ENCODE measurements at regions not wholly inside any gene's neighbourhood (a gene's known extent, or its start where the extent isn't known, plus 50 kb on each side); places are given as distances from the start of the nearest gene placed in this dataset.
"Not testable (repeated sequence)": the region's sequence is repeated elsewhere in the genome, so short reads cannot be mapped to it uniquely, and the experiment has no call there.

DNA sequence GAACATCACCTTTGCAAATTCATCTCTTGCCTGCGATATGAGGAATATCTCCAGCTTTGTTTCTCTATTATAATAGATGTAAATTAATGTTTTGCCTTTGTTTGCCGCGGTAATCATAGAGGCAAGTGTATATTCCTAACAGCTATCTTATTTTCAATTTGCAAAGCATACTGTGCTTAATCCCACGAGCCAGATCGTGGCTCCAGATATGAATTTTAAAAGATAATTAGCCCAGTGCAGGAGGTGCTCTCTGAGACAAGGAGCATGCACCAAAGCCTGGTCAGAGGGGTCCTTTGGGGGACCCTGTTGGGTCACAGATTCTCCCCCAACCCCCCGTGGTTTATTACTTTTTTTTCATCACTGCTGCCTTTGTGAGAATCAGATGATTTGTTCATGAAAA is 1087.5 kb downstream of the BCL11B start:
- DNase-seq (ENCODE audit: low read depth in 2 of 2) = no peak

GRCh38 chr14:98185036-98185435 is 1087.0 kb downstream of the BCL11B start:
- no peak for DNase-seq (ENCODE audit: low read depth in 2 of 2)

DNA sequence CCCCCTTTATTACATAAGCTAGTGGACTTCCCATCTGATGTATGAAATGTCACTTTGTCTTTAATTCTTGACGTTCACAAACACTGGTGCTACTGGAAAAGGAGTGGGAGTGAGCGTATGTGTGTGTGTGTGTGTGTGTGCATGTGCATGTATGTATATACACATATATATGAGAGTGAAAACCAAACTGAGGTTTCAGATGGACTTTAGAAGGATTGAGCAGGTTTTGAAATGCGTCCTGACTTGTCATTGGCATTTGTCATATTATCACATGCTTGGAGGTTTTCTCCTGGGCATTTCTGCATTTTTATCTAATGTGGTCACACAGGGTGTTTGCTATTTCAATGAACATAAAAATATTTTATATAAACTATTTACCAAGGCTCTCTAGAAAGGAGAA is 1085.9 kb downstream of the BCL11B start:
- DNase-seq (ENCODE audit: low read depth in 2 of 2) = no peak

- DNase-seq (ENCODE audit: low read depth in 2 of 2) = no peak
These were observed 1084.7 kb downstream of the BCL11B start for GRCh38 chr14:98187281-98187680.

DNA sequence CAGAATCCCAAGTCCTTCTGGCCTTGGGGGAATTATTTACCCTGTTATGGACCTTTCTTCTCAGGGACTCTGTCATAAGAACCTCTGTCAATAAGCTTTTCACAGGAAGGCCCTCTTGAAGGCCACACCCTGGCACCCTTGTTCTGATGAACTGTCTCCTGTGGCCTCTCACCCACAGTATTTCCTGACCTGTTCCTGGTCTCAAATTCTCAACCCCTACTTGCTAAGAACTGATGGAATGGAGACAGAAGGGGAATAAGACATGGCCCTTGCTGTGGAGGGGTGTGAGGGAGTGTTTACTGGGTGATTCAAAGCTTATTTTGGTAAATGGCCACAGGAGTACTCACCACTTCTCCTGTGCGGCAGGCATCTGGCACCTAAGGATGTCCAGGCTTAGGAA is 1082.9 kb downstream of the BCL11B start:
- DNase-seq (ENCODE audit: low read depth in 2 of 2) = no peak

GRCh38 chr14:98189511-98189910 is 1082.5 kb downstream of the BCL11B start:
- no peak for DNase-seq (ENCODE audit: low read depth in 2 of 2)

- no peak for DNase-seq (ENCODE audit: low read depth in 2 of 2)
These were observed 1082.1 kb downstream of the BCL11B start for GRCh38 chr14:98189944-98190343.

GRCh38 chr14:98192946-98193345 is 1079.1 kb downstream of the BCL11B start:
- DNase-seq (ENCODE audit: low read depth in 2 of 2) = no peak

GRCh38 chr14:98194821-98195220 is 1077.2 kb downstream of the BCL11B start:
- no peak for DNase-seq (ENCODE audit: low read depth in 2 of 2)

- DNase-seq (ENCODE audit: low read depth in 2 of 2) = no peak
These were observed 1076.7 kb downstream of the BCL11B start for GRCh38 chr14:98195256-98195655.

GRCh38 chr14:98197933-98198332 is 1074.1 kb downstream of the BCL11B start:
- no peak for DNase-seq (ENCODE audit: low read depth in 2 of 2)

GRCh38 chr14:98198385-98198784 is 1073.6 kb downstream of the BCL11B start:
- DNase-seq (ENCODE audit: low read depth in 2 of 2) = peak in 1 of 2 donors; percentile 19

DNA sequence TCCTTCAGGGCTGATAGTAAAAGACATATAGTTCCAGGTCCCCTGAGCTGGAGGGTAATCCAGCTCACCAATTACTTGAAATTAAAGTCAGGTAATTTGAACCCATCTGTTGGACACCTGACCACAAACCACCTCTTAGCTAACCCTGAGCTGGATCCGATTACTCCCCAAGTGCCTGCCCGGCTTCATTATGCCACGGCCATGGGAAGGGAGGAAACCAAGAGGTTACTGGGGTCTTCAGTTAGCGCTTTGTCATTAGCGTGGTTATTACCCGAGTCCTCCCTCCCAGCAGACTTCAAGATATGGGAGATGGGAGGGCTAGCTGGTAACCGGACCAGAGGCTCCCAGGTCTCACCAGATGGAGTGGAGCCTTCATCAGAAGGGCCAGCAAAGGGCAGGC is 1071.4 kb downstream of the BCL11B start:
- DNase-seq (ENCODE audit: low read depth in 2 of 2) = no peak

GRCh38 chr14:98203421-98203820 is 1068.6 kb downstream of the BCL11B start:
- no peak for DNase-seq (ENCODE audit: low read depth in 2 of 2)

GRCh38 chr14:98204139-98204538 is 1067.9 kb downstream of the BCL11B start:
- no peak for DNase-seq (ENCODE audit: low read depth in 2 of 2)

DNA sequence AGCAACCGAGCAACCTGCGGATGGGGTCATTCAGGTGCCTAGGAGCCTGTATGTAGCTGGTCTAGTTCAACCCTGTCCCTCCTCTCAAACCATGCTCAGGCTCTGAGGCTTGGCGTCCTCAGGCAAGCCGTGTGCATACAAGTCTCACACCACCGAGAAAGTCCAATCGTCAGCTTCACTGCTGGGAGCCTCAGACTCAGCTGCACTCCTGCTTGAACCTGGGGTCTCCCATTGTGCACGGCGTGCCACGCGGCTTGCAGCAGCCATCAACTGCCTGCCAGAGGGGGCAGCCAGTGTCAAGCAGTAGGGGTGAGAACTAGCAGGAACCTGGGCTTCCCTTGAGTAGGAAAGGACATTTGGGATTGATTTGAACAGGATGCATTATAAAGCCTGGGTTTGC is 1064.6 kb downstream of the BCL11B start:
- no peak for DNase-seq (ENCODE audit: low read depth in 2 of 2)

GRCh38 chr14:98208211-98208611 is 1063.8 kb downstream of the BCL11B start:
- no peak for DNase-seq (ENCODE audit: low read depth in 2 of 2)

DNA sequence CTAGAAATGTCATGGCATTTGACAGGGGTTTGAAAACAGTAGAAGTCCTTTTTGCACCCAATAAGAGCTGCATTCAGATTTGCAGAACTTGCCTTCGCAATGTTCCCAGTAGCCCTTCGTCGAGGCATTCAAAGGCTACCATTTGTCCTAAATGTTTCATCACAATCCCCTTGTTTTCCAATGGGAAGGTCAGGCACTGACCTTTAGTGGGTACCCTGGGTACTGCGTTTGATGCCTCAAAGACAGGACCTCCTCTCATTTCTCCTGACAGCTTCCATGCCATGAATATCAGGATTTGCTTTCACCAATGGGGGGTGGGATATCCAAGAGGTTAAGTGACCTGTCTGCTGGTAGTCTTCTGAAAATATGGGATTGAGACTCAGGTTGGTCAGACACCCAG is 1063.1 kb downstream of the BCL11B start:
- DNase-seq (ENCODE audit: low read depth in 2 of 2) = no peak

- DNase-seq (ENCODE audit: low read depth in 2 of 2) = peak in 1 of 2 donors; percentile 26
These were observed 1061.8 kb downstream of the BCL11B start for GRCh38 chr14:98210045-98210672.

- DNase-seq (ENCODE audit: low read depth in 2 of 2) = no peak
These were observed 1054.5 kb downstream of the BCL11B start for GRCh38 chr14:98217530-98217929.

GRCh38 chr14:98218218-98218617 is 1053.8 kb downstream of the BCL11B start:
- no peak for DNase-seq (ENCODE audit: low read depth in 2 of 2)

GRCh38 chr14:98219638-98220037 is 1052.4 kb downstream of the BCL11B start:
- DNase-seq (ENCODE audit: low read depth in 2 of 2) = no peak

GRCh38 chr14:98223106-98223505 is 1048.9 kb downstream of the BCL11B start:
- no peak for DNase-seq (ENCODE audit: low read depth in 2 of 2)

DNA sequence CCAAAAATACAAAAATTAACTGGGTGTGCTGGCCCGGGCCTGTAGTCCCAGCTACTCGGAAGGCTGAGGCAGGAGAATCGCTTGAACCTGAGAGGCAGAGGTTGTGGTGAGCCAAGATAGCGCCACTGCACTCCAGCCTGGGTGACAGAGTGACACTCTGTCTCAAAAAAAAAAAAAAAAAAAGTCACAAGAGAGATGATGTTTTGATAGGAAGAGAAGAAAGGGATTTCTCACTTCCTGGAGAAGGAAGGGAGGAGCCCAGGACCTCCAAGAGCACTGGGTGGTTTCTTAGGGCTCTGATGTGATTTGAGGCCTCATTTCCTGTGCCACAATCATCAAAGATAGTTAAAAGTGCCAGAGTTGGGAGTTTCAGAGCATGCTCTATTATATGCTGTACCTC is 1048.3 kb downstream of the BCL11B start:
- DNase-seq (ENCODE audit: low read depth in 2 of 2) = not testable (repeated sequence)

All from stimulated activated CD8-positive, alpha-beta memory T cell treated with anti-CD3 and anti-CD28 coated beads, Interleukin-2, amount 100 ng/mL, for 1 hour (primary cell).